NCI-H446 (cell line): ENCODE measurements at regions not wholly inside any gene's neighbourhood (a gene's known extent, or its start where the extent isn't known, plus 50 kb on each side); places are given as distances from the start of the nearest gene placed in this dataset.
"Not testable (repeated sequence)": the region's sequence is repeated elsewhere in the genome, so short reads cannot be mapped to it uniquely, and the experiment has no call there.

Source experiments
- DNase-seq, 2 experiments: peaks; one replicate each; lab custom pipeline; 2025; lab: John Stamatoyannopoulos, UW

DNA sequence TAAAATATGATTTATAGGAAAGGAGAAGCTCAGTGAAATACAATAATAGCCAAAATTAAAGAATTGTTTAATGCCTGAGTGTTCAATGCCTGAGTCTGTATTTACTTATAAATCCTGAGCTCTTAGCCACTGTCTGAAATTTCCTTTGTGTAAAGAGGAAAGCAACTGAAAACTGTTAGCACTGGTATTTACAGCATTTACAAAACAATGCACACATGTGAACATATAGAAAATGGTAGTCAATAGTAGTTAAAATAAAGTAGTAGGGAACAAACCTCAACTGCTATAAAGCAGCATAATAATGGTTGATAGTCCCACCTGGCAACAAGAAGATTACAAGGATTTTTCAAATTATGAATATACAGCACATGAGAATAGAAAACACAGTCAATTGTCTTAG, 1137.1 kb upstream of the ATXN8OS start:
- no peak for DNase-seq

GRCh38 chr13:68948586-68948985, 1159.0 kb upstream of the ATXN8OS start:
- DNase-seq: no peak

DNA sequence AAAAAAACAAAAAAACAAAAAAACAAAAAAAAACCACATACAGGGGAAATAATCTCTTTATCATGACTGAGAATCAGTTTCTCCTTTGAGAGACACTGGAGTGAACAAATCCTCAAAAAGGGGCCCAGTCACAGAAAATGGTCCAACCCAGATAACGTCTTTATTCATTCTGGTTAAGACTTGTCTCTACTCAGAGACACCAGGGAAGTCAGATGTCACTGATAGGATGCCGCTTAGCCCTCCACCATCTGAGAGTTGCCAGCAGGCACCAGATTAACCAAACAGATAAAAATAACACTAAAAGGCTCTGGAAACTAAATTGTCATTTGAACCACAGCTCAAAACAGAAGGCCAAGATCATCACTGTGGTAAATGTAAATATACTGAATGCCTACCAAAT, 1163.4 kb upstream of the ATXN8OS start:
- peak in 1 of 2 experiments; percentile 42 for DNase-seq

DNA sequence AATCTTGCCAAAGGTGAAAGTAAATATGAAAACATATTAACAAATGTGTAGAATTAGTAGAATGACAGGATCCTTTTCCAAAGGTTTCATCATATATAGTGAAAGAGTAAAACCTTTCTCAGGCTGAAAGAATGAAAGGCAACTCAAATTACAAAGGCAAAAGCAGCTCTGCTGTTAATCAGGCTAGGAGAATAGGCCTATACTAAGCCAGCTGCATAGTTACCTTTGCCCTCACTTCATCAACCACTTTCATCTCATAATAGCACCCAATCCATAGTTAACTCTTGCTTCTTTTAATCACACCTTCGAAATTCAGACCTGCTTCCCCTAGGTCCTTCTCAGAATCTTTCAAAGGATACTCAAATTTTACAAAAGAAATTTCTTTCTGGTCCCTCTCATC, 1167.6 kb upstream of the ATXN8OS start:
- DNase-seq: no peak

DNA sequence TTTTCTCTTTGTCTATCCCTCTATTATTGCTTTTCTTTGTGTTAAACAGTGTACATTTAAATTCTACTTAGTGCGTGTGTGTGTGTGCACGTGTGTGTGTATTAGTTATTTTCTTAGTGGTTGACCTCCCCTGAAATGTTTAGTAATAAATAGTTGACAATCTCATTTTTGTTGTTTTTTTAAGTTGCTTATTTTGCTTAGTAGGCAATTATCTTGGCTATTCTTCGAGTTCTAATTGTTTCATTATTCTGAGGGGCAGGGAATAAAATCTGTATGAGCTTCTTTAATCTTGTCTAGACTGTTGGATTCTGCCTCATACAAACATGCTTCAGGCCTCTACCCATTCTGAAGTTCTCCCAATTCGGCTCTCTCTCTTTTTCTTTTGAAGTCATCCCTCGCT, 1169.0 kb upstream of the ATXN8OS start:
- DNase-seq: no peak

DNA sequence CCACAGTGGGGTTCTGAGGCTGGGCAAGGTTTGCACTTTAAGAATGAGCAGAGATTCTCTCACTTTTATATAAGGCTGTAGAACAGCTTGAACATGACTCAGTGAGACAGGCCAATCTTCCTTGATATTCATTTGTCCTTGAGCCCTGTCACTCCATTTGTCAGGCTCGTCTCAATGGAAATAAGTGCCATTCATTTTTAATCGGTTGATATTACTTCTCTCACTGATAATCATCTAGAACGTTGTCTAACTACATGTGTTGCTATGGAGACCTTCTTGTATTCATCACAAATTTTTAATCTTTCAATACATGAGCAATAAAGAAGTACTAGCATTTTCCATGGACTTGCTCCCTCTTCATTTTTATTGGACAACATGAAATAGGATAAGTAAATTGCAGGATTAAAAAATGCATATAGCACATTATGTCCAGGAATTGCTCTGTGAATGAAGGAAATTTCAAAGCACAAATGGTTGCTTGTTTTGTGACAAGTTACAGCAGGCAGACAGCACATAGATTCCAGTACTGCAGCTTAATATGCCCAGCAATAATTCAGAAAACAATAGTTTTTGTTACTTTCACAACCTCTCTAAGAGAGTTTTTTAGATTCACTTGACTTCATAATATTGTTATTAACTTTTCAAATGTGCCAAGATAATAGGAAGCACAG, 1178.4 kb upstream of the ATXN8OS start:
- DNase-seq: no peak

GRCh38 chr13:68927387-68928026, 1180.1 kb upstream of the ATXN8OS start:
- peak in 1 of 2 experiments; percentile 0 for DNase-seq

GRCh38 chr13:68923995-68924394, 1183.6 kb upstream of the ATXN8OS start:
- DNase-seq: no peak

- no peak for DNase-seq
These were observed 1198.7 kb upstream of the ATXN8OS start for GRCh38 chr13:68908879-68909278.

DNA sequence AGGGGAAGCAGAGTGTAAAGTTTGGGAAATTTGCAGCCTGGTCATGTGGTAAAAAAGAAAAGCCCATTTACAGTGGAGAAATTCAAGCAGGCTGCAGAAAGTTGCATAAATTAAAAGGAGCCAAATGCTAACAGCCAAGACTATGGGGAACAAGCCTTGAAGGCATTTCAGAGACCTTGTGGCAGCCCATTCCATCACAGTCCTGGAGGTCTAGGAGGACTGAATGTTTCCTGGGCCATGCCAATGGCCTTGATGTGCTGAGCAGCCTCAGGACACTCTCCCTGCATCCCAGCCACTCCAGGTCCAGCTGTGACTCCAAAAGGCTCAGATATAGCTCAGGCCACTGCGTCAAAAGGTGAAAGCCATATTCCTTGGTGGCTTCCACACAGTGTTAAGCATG, 1202.4 kb upstream of the ATXN8OS start:
- DNase-seq: no peak

- no peak for DNase-seq
These were observed 1210.2 kb upstream of the ATXN8OS start for GRCh38 chr13:68897331-68897928.

DNA sequence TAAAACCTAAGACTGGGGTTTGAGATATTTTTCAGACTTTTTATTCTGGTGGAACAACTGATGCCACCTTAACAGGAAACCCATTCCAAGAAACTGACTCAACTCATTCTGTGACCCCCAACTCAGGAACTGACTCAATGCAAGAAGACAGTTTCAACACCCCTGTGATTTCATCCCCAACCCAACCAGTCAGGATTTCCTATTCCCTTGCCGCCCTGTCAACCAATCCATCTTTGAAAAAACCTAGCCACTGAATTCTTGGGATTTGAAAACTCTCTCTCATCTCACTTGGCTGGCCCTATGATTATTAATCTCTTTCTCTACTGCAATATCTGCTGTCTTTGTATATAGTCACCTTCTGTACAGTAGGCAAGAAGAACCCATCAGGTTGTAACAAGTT, 1211.9 kb upstream of the ATXN8OS start:
- no peak for DNase-seq

GRCh38 chr13:68893721-68894120, 1213.9 kb upstream of the ATXN8OS start:
- not testable (repeated sequence) for DNase-seq

- DNase-seq: not testable (repeated sequence)
These were observed 1215.0 kb upstream of the ATXN8OS start for GRCh38 chr13:68892596-68892995.

DNA sequence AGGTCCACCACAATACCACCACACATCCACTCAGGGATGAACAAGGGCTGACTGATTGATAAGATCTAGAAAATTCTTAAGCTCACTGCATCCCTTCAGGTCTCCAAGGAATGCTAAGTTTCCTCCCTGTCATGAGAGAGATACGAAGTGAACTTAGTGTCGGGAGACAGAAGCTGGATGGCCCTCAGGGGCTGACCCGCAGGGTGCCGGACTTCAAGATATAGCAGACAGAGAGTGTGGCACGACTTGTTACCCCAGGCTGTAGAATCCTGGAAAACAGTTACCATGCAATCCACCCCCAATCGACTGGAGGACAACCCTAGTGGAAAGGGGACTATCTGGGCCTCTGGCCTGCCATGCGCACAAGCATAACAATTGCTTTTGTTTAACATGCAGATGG, 1217.5 kb upstream of the ATXN8OS start:
- DNase-seq: not testable (repeated sequence)

DNA sequence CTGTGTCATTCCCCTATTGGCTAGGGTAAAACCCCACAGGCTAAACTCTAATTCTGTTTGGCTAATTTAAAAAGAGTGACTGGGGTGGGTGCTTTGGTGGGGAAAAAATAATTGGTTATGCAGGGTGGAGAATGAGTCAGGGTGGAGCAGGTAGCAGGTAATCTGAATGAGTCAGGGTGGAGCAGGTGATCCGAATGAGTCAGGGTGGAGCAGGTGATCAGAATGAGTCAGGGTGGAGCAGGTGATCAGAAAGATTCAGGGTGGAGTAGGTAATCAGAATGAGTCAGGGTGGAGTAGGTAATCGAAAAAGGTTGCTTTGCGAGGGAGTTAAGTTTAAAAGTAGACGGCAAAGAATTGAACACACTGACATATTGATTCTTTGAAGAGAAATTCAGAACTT, 1218.8 kb upstream of the ATXN8OS start:
- no peak for DNase-seq

- DNase-seq: no peak
These were observed 1235.3 kb upstream of the ATXN8OS start for GRCh38 chr13:68872338-68872737.

GRCh38 chr13:68851026-68851425, 1256.6 kb upstream of the ATXN8OS start:
- DNase-seq: no peak

GRCh38 chr13:68850160-68850559, 1257.5 kb upstream of the ATXN8OS start:
- DNase-seq: no peak

DNA sequence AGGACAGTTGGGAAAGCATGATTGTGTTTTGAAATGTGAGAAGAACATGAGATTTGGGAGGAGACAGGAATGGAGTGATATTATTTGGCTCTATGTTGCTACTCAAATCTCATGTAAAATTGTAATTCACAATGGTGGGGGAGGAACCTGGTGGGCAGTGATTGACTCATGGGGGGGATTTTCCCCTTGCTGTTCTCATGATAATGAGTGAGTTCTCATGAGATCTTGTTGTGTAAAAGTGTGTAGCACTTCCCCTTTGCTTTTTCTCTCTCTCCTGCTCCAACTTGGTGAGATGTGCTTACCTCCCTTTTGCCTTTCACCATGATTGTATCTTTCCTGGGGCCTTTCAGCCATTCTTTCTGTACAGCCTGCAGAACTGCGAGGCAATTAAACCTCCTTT, 1261.0 kb upstream of the ATXN8OS start:
- no peak for DNase-seq

DNA sequence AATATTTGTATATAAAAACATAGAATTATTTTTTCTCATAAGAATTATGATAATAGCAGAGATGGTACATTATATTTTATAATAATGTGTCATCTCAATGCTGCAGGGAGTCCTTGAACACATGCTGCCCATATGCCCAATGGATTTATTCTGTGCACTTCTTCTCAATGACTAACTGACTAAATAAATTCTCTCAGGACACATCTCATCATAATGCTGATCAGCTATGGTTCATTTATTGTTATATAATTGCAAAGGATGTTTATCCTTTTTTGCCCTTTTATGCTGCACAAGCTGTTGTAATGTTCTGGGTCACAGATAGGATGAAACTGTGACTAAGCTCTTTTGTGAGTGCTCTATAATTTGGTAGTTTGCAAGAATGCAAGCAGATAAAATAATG, 1273.3 kb upstream of the ATXN8OS start:
- no peak for DNase-seq

- no peak for DNase-seq
These were observed 1290.9 kb upstream of the ATXN8OS start for GRCh38 chr13:68816715-68817114.

- no peak for DNase-seq
These were observed 1294.3 kb upstream of the ATXN8OS start for GRCh38 chr13:68813180-68813796.
